K562 (cell line): ENCODE measurements at regions not wholly inside any gene's neighbourhood (a gene's known extent, or its start where the extent isn't known, plus 50 kb on each side); places are given as distances from the start of the nearest gene placed in this dataset.
A peak's percentile ranks its signal among the peaks of the same experiment; 100 is the strongest.

Experiments
- ATAC-seq: fragments of 200-7000 bp; cut with Tn5 transposase; 3 replicates; pipeline ENCODE4 v1.9.1; 2020; ENCODE audit warnings: moderate library complexity
- BruUV-seq: library from RNA; stranded (reverse); fragments of 400-500 nt; replicated peaks from 2 replicates; lab custom pipeline; 2021; lab: Mats Ljungman, UMichigan
- CTCF ChIA-PET: fragments of 300-600 bp; formaldehyde crosslinking; extraction: SDS; loops from one replicate; lab custom pipeline; 2021; ENCODE audit warnings: low intra/inter-chr PET ratio; lab: Yijun Ruan, JAX
- POLR2A ChIA-PET: fragments of 300-600, 350-650 bp; sonication (Branson Sonifier 250); formaldehyde crosslinking; extraction: SDS; loops from one replicate; lab custom pipeline; 2021; ENCODE audit warnings: antibody characterized with exemption, inconsistent platforms; lab: Yijun Ruan, JAX
- DNase-seq, 4 experiments: peaks; one replicate each; pipeline versions ENCODE4 v3.0.0 to v3.0.0-alpha.2; 2011 to 2018; ENCODE audit warnings: low spot score in 3 of 4, mixed read lengths in 3 of 4; ENCODE audit errors: extremely low read depth in 1 of 4
- FAIRE-seq: peaks from 2 replicates; lab custom pipeline; 2011; peaks lifted over from hg19 to GRCh38; lab: Jason Lieb, UNC
- H2AFZ ChIP-seq: 2 replicates; pipeline ENCODE4 v1.6.0; 2011; ENCODE audit warnings: low read depth, low read length, control low read depth, inconsistent platforms
- H3K27ac ChIP-seq: fragments of 200-600 bp; 3 replicates; pipeline ENCODE4 v1.8.0; 2011; ENCODE audit warnings: low read depth, mild to moderate bottlenecking, control low read depth, inconsistent platforms, low read length, moderate library complexity, mixed read lengths; ENCODE audit errors: extremely low read depth
- H3K27me3 ChIP-seq, 2 experiments: fragments of 300-600 bp in 1 of 2; 2 replicates in 1 of 2; 3 replicates in 1 of 2; pipeline versions ENCODE4 v1.6.0 to v1.8.0; 2011; ENCODE audit warnings: inconsistent platforms in 2 of 2, low read length in 2 of 2, mild to moderate bottlenecking in 1 of 2, mixed read lengths in 1 of 2, moderate library complexity in 1 of 2; ENCODE audit not compliant: control insufficient read depth in 2 of 2, insufficient read depth in 2 of 2
- H3K36me3 ChIP-seq: fragments of 300-600 bp; 3 replicates; pipeline ENCODE4 v1.8.0; 2011; ENCODE audit warnings: mild to moderate bottlenecking, low read length, inconsistent platforms; ENCODE audit not compliant: control insufficient read depth, insufficient read depth
- H3K4me1 ChIP-seq, 2 experiments: fragments of 200-600 bp in 1 of 2; replicated peaks in 1 of 2; 2 replicates in 1 of 2; 3 replicates in 1 of 2; pipeline versions ENCODE4 v1.5.1 to v1.8.0; 2011; ENCODE audit warnings: inconsistent platforms in 2 of 2, low read length in 2 of 2, mild to moderate bottlenecking in 1 of 2, mixed read lengths in 1 of 2, moderate library complexity in 1 of 2; ENCODE audit not compliant: control insufficient read depth in 2 of 2, insufficient read depth in 2 of 2
- H3K4me2 ChIP-seq: 2 replicates; pipeline ENCODE4 v1.6.1; 2011; ENCODE audit warnings: low read length, control low read depth, inconsistent platforms, mixed read lengths; ENCODE audit not compliant: insufficient read depth
- H3K4me3 ChIP-seq: fragments of 200-600 bp; sonication (generic), shearing (Covaris generic); 2 replicates; pipeline ENCODE4 v1.5.1; 2016; ENCODE audit warnings: control low read depth, inconsistent platforms
- H3K79me2 ChIP-seq: fragments of 200-600 bp; 3 replicates; pipeline ENCODE4 v1.8.0; 2011; ENCODE audit warnings: low read length, inconsistent platforms; ENCODE audit not compliant: control insufficient read depth, insufficient read depth
- H3K9ac ChIP-seq, 2 experiments: 2 replicates each; pipeline versions ENCODE4 v1.6.0 to v1.6.1; 2011; ENCODE audit warnings: low read depth in 2 of 2, low read length in 2 of 2, control low read depth in 1 of 2, inconsistent platforms in 1 of 2, mild to moderate bottlenecking in 1 of 2, mixed read lengths in 1 of 2; ENCODE audit not compliant: insufficient read depth in 1 of 2
- H3K9me1 ChIP-seq: one replicate; pipeline ENCODE4 v1.6.0; 2011; ENCODE audit warnings: inconsistent platforms, mild to moderate bottlenecking, low read length, moderate library complexity; ENCODE audit not compliant: control insufficient read depth, insufficient read depth
- H3K9me3 ChIP-seq: replicated peaks from 2 replicates; pipeline ENCODE4 v1.5.1; 2011; ENCODE audit warnings: low read depth, low read length, inconsistent platforms; ENCODE audit not compliant: control insufficient read depth, insufficient read depth
- H4K20me1 ChIP-seq: replicated peaks from 2 replicates; pipeline ENCODE4 v1.6.1; 2011; ENCODE audit warnings: low read length, inconsistent platforms, mixed read lengths; ENCODE audit not compliant: control insufficient read depth, insufficient read depth
- FOSL1 ChIP-seq: fragments of 200-800 bp; sonication (Bioruptor generic); conservative IDR thresholded peaks from 2 replicates; pipeline ENCODE4 v1.6.1; 2016; ENCODE audit warnings: missing genetic modification characterization, missing compliant biosample characterization
- KDM4B ChIP-seq, 2 experiments: fragments of 450-650 bp in 1 of 2; sonication (generic) in 1 of 2; IDR thresholded peaks; 2 replicates each; pipeline ENCODE4 v1.6.1; 2016 to 2017; ENCODE audit warnings: borderline replicate concordance in 2 of 2, antibody characterized with exemption in 1 of 2, low read depth in 1 of 2, mild to moderate bottlenecking in 1 of 2
- ZNF175 ChIP-seq: fragments of 200-800 bp; sonication (Bioruptor generic); IDR thresholded peaks from 2 replicates; pipeline ENCODE4 v1.6.1; 2016; ENCODE audit warnings: low read depth, mild to moderate bottlenecking, missing genetic modification characterization, missing compliant biosample characterization
- ZNF592 ChIP-seq: fragments of 450-650 bp; IDR thresholded peaks from 2 replicates; pipeline ENCODE4 v1.6.1; 2017; ENCODE audit warnings: antibody characterized with exemption, mild to moderate bottlenecking
- WGBS: fragments of 100-300 bp; shearing (Covaris generic); methylation state at CpG from one replicate; pipeline ENCODE4 v1.1.6; 2016; ENCODE audit warnings: low coverage, mixed read lengths; ENCODE audit not compliant: insufficient coverage; ENCODE audit errors: missing lambda C conversion rate; 5-methylcytosine and 5-hydroxymethylcytosine counted together
- in situ Hi-C: fragments of 300-500 bp; cut with MboI; formaldehyde crosslinking; loops from 4 replicates; pipeline ENCODE4 v1.15.0; 2018; ENCODE audit warnings: inconsistent platforms, mixed read lengths
- intact Hi-C: fragments of 100-400 bp; cut with micrococcal nuclease; formaldehyde crosslinking; loops from 2 replicates; pipeline ENCODE4 v1.14.2; 2022

GRCh38 chr22:40107851-40108378, 69.8 kb upstream of the TNRC6B start:
- 65% methylated on average over 6 of the region's 6 CpGs for WGBS

More at GRCh38 chr22:40107851-40108378, 69.8 kb upstream of the TNRC6B start:
- ChIA-PET POLR2A (interaction anchor here (0.9 kb wide), 1 partner anchor 28 kb away, joined by 3 read pairs; no protein-coding TSS in a partner anchor), CTCF (no interaction called here)
- intact Hi-C loops, result no loop called here
- no peak for FAIRE-seq
- peak overlapping the region; percentile 21; the same call in 1 of the 2 replicates for H3K4me2 ChIP-seq
- H3K9me3 ChIP-seq, result no peaks in the 10 kb centered on the region
- ATAC-seq, result no peak
- peaks cover 0 to 4% of the 10 kb centered on the region in 2 experiments; a peak in 2 of 5 replicates for H3K4me1 ChIP-seq
- H2AFZ ChIP-seq, result no peak overlapping the region; the same call in 1 of the 2 replicates
- TF ChIP-seq KDM4B (IDR thresholded peaks at IDR 0.05; ENCODE audit: borderline replicate concordance in 2 of 2, low read depth in 1 of 2) (no peak), ZNF592 (no peak), FOSL1 (tag) (no peak), ZNF175 (CRISPR knock-in tag) (no peak)
- in situ Hi-C loops, result no loop called here
- no peak for DNase-seq
- H3K9me1 ChIP-seq, result no peaks in the 10 kb centered on the region
- no peak overlapping the region for H3K27ac ChIP-seq
- no peaks in the 10 kb centered on the region for H4K20me1 ChIP-seq
- no peaks in the 10 kb centered on the region for H3K27me3 ChIP-seq
- no TSS peak for BruUV-seq
- H3K79me2 ChIP-seq, result peaks cover 5% of the 10 kb centered on the region; the same call in 2 of the 3 replicates
- H3K9ac ChIP-seq, result peak overlapping the region in 1 of 2 experiments; percentile 74; a peak in 1 of 4 replicates
- no peaks in the 10 kb centered on the region for H3K36me3 ChIP-seq
- no peak overlapping the region for H3K4me3 ChIP-seq
